GM18858 (cell line): ENCODE measurements at regions not wholly inside any gene's neighbourhood (a gene's known extent, or its start where the extent isn't known, plus 50 kb on each side); places are given as distances from the start of the nearest gene placed in this dataset.
"Not testable (repeated sequence)": the region's sequence is repeated elsewhere in the genome, so short reads cannot be mapped to it uniquely, and the experiment has no call there.

Experiments
- ATAC-seq: cut with Tn5 transposase; IDR thresholded peaks from one replicate; pipeline ENCODE4 v1.9.1; 2021; ENCODE audit not compliant: unreplicated experiment

GRCh38 chr1:99361406-99361805 lies 97.1 kb downstream of the PLPPR4 start:
- ATAC-seq: no peak

- no peak for ATAC-seq
These were observed 99.2 kb downstream of the PLPPR4 start for GRCh38 chr1:99363531-99363930.

- no peak for ATAC-seq
These were observed 100.8 kb downstream of the PLPPR4 start for GRCh38 chr1:99365141-99365540.

GRCh38 chr1:99365545-99365944 lies 101.3 kb downstream of the PLPPR4 start:
- no peak for ATAC-seq

GRCh38 chr1:99369154-99369553 lies 104.9 kb downstream of the PLPPR4 start:
- ATAC-seq: no peak

GRCh38 chr1:99370476-99370875 lies 106.2 kb downstream of the PLPPR4 start:
- ATAC-seq: no peak

GRCh38 chr1:99371413-99371812 lies 107.1 kb downstream of the PLPPR4 start:
- ATAC-seq: no peak

- no peak for ATAC-seq
These were observed 109.8 kb downstream of the PLPPR4 start for GRCh38 chr1:99374109-99374508.

GRCh38 chr1:99374693-99375092 lies 110.4 kb downstream of the PLPPR4 start:
- not testable (repeated sequence) for ATAC-seq

- no peak for ATAC-seq
These were observed 119.7 kb downstream of the PLPPR4 start for GRCh38 chr1:99384021-99384420.

- ATAC-seq: no peak
These were observed 121.6 kb downstream of the PLPPR4 start for GRCh38 chr1:99385852-99386251.

GRCh38 chr1:99396389-99396788 lies 132.1 kb downstream of the PLPPR4 start:
- no peak for ATAC-seq

GRCh38 chr1:99397029-99397428 lies 132.7 kb downstream of the PLPPR4 start:
- ATAC-seq: no peak

GRCh38 chr1:99397863-99398262 lies 133.6 kb downstream of the PLPPR4 start:
- no peak for ATAC-seq

GRCh38 chr1:99401556-99401955 lies 137.3 kb downstream of the PLPPR4 start:
- ATAC-seq: not testable (repeated sequence)

- ATAC-seq: not testable (repeated sequence)
These were observed 140.1 kb downstream of the PLPPR4 start for GRCh38 chr1:99404399-99404798.

GRCh38 chr1:99405325-99405724 lies 141.0 kb downstream of the PLPPR4 start:
- not testable (repeated sequence) for ATAC-seq

- no peak for ATAC-seq
These were observed 142.7 kb downstream of the PLPPR4 start for GRCh38 chr1:99407018-99407417.

GRCh38 chr1:99424087-99424486 lies 159.8 kb downstream of the PLPPR4 start:
- no peak for ATAC-seq

- ATAC-seq: no peak
These were observed 165.5 kb downstream of the PLPPR4 start for GRCh38 chr1:99429754-99430153.

- no peak for ATAC-seq
These were observed 174.5 kb downstream of the PLPPR4 start for GRCh38 chr1:99438656-99439230.

GRCh38 chr1:99439433-99440075 lies 175.3 kb downstream of the PLPPR4 start:
- no peak for ATAC-seq
